Endothelial cell of umbilical vein (primary cell): ENCODE measurements at regions not wholly inside any gene's neighbourhood (a gene's known extent, or its start where the extent isn't known, plus 50 kb on each side); places are given as distances from the start of the nearest gene placed in this dataset.
A peak's percentile ranks its signal among the peaks of the same experiment; 100 is the strongest.

Experiments
- BruUV-seq: library from RNA; stranded (reverse); fragments of 400-500 nt; replicated peaks from 2 replicates; lab custom pipeline; 2021; lab: Mats Ljungman, UMichigan
- CTCF ChIA-PET: fragments of 300-600, 350-600 bp; sonication (Branson Sonifier 250); formaldehyde crosslinking; loops from one replicate; lab custom pipeline; 2021; ENCODE audit warnings: antibody characterized with exemption, inconsistent platforms; lab: Charles Lee
- POLR2A ChIA-PET: fragments of 300-600, 350-600 bp; sonication (Branson Sonifier 250); formaldehyde crosslinking; loops from one replicate; lab custom pipeline; 2021; ENCODE audit warnings: antibody characterized with exemption, inconsistent platforms; lab: Charles Lee
- DNase-seq: peaks from one replicate; pipeline ENCODE4 v3.0.0-alpha.2; 2011; ENCODE audit warnings: low read depth, low spot score
- FAIRE-seq: peaks from 2 replicates; lab custom pipeline; 2011; peaks lifted over from hg19 to GRCh38; lab: Jason Lieb, UNC
- H2AFZ ChIP-seq: 2 replicates; pipeline ENCODE4 v1.6.0; 2012; ENCODE audit warnings: low read depth, low read length, control low read depth, inconsistent platforms
- H3K27ac ChIP-seq: 2 replicates; pipeline ENCODE4 v1.5.1; 2011; ENCODE audit warnings: low read depth, mild to moderate bottlenecking, control low read depth, low read length, moderate library complexity; ENCODE audit not compliant: insufficient read depth
- H3K27me3 ChIP-seq, 2 experiments: 2 replicates each; pipeline versions ENCODE4 v1.6.0 to v1.6.1; 2011; ENCODE audit warnings: low read length in 2 of 2, mixed read lengths in 1 of 2; ENCODE audit not compliant: control insufficient read depth in 2 of 2, insufficient read depth in 2 of 2
- H3K36me3 ChIP-seq, 2 experiments: 2 replicates in 1 of 2; 3 replicates in 1 of 2; pipeline ENCODE4 v1.5.1; 2011; ENCODE audit warnings: low read length in 2 of 2, mild to moderate bottlenecking in 1 of 2, moderate library complexity in 1 of 2; ENCODE audit not compliant: control insufficient read depth in 2 of 2, insufficient read depth in 2 of 2; ENCODE audit errors: extremely low read depth in 1 of 2
- H3K4me1 ChIP-seq: 3 replicates; pipeline ENCODE4 v1.5.1; 2011; ENCODE audit warnings: mild to moderate bottlenecking, low read length; ENCODE audit not compliant: control insufficient read depth, insufficient read depth; ENCODE audit errors: extremely low read depth
- H3K4me2 ChIP-seq: 2 replicates; pipeline ENCODE4 v1.6.1; 2011; ENCODE audit warnings: low read length, control low read depth, mixed read lengths; ENCODE audit not compliant: insufficient read depth
- H3K4me3 ChIP-seq, 3 experiments: fragments of 200-600 bp in 1 of 3; sonication (generic), shearing (Covaris generic) in 1 of 3; replicated peaks in 1 of 3; 2 replicates each; pipeline ENCODE4 v1.5.1; 2011 to 2016; ENCODE audit warnings: control low read depth in 3 of 3, low read length in 3 of 3, mild to moderate bottlenecking in 2 of 3, inconsistent platforms in 1 of 3, low read depth in 1 of 3, moderate library complexity in 1 of 3; ENCODE audit not compliant: insufficient read depth in 1 of 3
- H3K79me2 ChIP-seq: 2 replicates; pipeline ENCODE4 v1.6.0; 2012; ENCODE audit warnings: low read length, inconsistent platforms; ENCODE audit not compliant: control insufficient read depth, insufficient read depth
- H3K9ac ChIP-seq: replicated peaks from 2 replicates; pipeline ENCODE3; 2011; ENCODE audit warnings: low read length, control low read depth; ENCODE audit not compliant: insufficient read depth; ENCODE audit errors: extremely low read depth
- H3K9me1 ChIP-seq: replicated peaks from 3 replicates; pipeline ENCODE4 v1.6.0; 2011; ENCODE audit warnings: mild to moderate bottlenecking, low read length; ENCODE audit not compliant: control insufficient read depth, insufficient read depth; ENCODE audit errors: extremely low read depth
- H3K9me3 ChIP-seq: replicated peaks from 2 replicates; pipeline ENCODE4 v1.5.1; 2012; ENCODE audit warnings: low read length, inconsistent platforms; ENCODE audit not compliant: control insufficient read depth, insufficient read depth
- H4K20me1 ChIP-seq: replicated peaks from 2 replicates; pipeline ENCODE3; 2011; ENCODE audit warnings: mild to moderate bottlenecking, low read length; ENCODE audit not compliant: control insufficient read depth, insufficient read depth; ENCODE audit errors: extremely low read depth
- CTCF ChIP-seq, 2 donors: IDR thresholded peaks; 1 replicate in 1 of 2; 2 replicates in 1 of 2; pipeline ENCODE4 v1.5.1; 2011; ENCODE audit warnings: low read length in 2 of 2, mild to moderate bottlenecking in 2 of 2, moderate library complexity in 2 of 2, control low read depth in 1 of 2, inconsistent platforms in 1 of 2, low read depth in 1 of 2; ENCODE audit not compliant: insufficient read depth in 1 of 2; ENCODE audit errors: extremely low read depth in 1 of 2
- EZH2 ChIP-seq: IDR thresholded peaks from 2 replicates; pipeline ENCODE4 v1.6.1; 2012; ENCODE audit warnings: borderline replicate concordance, low read depth, mild to moderate bottlenecking, moderate library complexity, low read length, inconsistent platforms; ENCODE audit not compliant: severe bottlenecking
- FOS ChIP-seq: IDR thresholded peaks from 2 replicates; pipeline ENCODE4 v1.6.1; 2011; ENCODE audit warnings: mild to moderate bottlenecking, low read length, moderate library complexity, borderline replicate concordance; ENCODE audit not compliant: insufficient read depth
- GATA2 ChIP-seq: IDR thresholded peaks from 2 replicates; pipeline ENCODE4 v1.7.0; 2011; ENCODE audit warnings: low read depth, mild to moderate bottlenecking, moderate library complexity, mixed read lengths, low read length; ENCODE audit not compliant: insufficient read length, insufficient read depth
- JUN ChIP-seq: IDR thresholded peaks from 2 replicates; pipeline ENCODE4 v1.6.1; 2011; ENCODE audit warnings: borderline replicate concordance, low read depth; ENCODE audit not compliant: insufficient read length, insufficient read depth
- MAX ChIP-seq: IDR thresholded peaks from 2 replicates; pipeline ENCODE4 v1.6.1; 2011; ENCODE audit not compliant: insufficient read depth, insufficient read length
- MYC ChIP-seq: IDR thresholded peaks from one replicate; pipeline ENCODE4 v1.6.1; 2011; ENCODE audit warnings: mild to moderate bottlenecking, low read depth, low read length
- POLR2A ChIP-seq: IDR thresholded peaks from 2 replicates; pipeline ENCODE4 v1.6.1; 2012; ENCODE audit warnings: low read depth, mild to moderate bottlenecking, control low read depth, low read length
- POLR2AphosphoS5 ChIP-seq: IDR thresholded peaks from 2 replicates; pipeline ENCODE4 v1.6.1; 2012; ENCODE audit warnings: low read depth, mild to moderate bottlenecking, control low read depth, low read length, moderate library complexity; ENCODE audit not compliant: insufficient read depth
- dilution Hi-C: fragments of 300-500 bp; cut with MboI; formaldehyde crosslinking; loops from one replicate; pipeline ENCODE4 v1.15.0; 2019; ENCODE audit warnings: low sequenced_read_pairs; ENCODE audit not compliant: extremely low pct_ligation_motif_present
- intact Hi-C: fragments of 100-400 bp; cut with micrococcal nuclease; formaldehyde crosslinking; loops from one replicate; pipeline ENCODE4 v1.10.0; 2022

GRCh38 chr2:236834284-236834683, 251.4 kb upstream of the COPS8 start:
- Histone ChIP-seq H3K4me2 (peak overlapping the region; percentile 18), H3K4me3 (no peak overlapping the region), H3K27ac (peak overlapping the region; percentile 94), H3K36me3 (no peaks in the 10 kb centered on the region), H4K20me1 (no peaks in the 10 kb centered on the region), H3K4me1 (peaks cover 20% of the 10 kb centered on the region), H3K9me3 (no peaks in the 10 kb centered on the region), H3K9me1 (no peaks in the 10 kb centered on the region), H3K79me2 (no peaks in the 10 kb centered on the region), H3K27me3 (no peaks in the 10 kb centered on the region), H3K9ac (peak overlapping the region; percentile 46), H2AFZ (no peak overlapping the region)
- no peak for DNase-seq
- intact Hi-C loops (no loop called here), dilution Hi-C loops (loop anchor here (5.0 kb wide), 1 partner anchor 53 kb away; no protein-coding TSS in a partner anchor)
- ChIA-PET POLR2A (interaction anchor here (0.6 kb wide), 1 partner anchor 191 kb away, joined by 3 read pairs; no protein-coding TSS in a partner anchor), CTCF (interaction anchor here (0.9 to 1.8 kb wide), 3 partner anchors 37 to 193 kb away, joined by 3 to 5 read pairs (median 4); no protein-coding TSS in a partner anchor)
- TSS peak; percentile 78 for BruUV-seq
- FAIRE-seq: no peak
- TF ChIP-seq CTCF (IDR thresholded peaks at IDR 0.05; ENCODE audit: extremely low read depth in 1 of 2, insufficient read depth in 1 of 2, low read depth in 1 of 2, low read length in 2 of 2): no peak
- TF ChIP-seq EZH2: no peak
- no peak for TF ChIP-seq GATA2
- TF ChIP-seq POLR2A: no peak
- no peak for TF ChIP-seq POLR2AphosphoS5
- TF ChIP-seq MAX: no peak
- TF ChIP-seq MYC: no peak
- no peak for TF ChIP-seq JUN
- no peak for TF ChIP-seq FOS
